IMR-90 (cell line): ENCODE measurements at regions not wholly inside any gene's neighbourhood (a gene's known extent, or its start where the extent isn't known, plus 50 kb on each side); places are given as distances from the start of the nearest gene placed in this dataset.

Source experiments
- ATAC-seq: fragments of 200-7000 bp; cut with Tn5 transposase; 2 replicates; pipeline ENCODE4 v1.9.1; 2020; ENCODE audit warnings: low read depth, mild to moderate bottlenecking, moderate library complexity
- BruUV-seq: library from RNA; stranded (reverse); fragments of 400-500 nt; replicated peaks from 2 replicates; lab custom pipeline; 2021; lab: Mats Ljungman, UMichigan
- CTCF ChIA-PET: fragments of 300-600 bp; formaldehyde crosslinking; extraction: SDS; loops from one replicate; lab custom pipeline; 2021; ENCODE audit warnings: antibody characterized with exemption; lab: Yijun Ruan, JAX
- POLR2A ChIA-PET: fragments of 300-600 bp; sonication (Branson Sonifier 250); formaldehyde crosslinking; loops from one replicate; lab custom pipeline; 2022; ENCODE audit warnings: antibody characterized with exemption; ENCODE audit not compliant: unreplicated experiment; lab: Charles Lee
- DNase-seq: peaks from one replicate; pipeline ENCODE4 v3.0.0; 2013
- H2AFZ ChIP-seq: replicated peaks from 2 replicates; pipeline ENCODE3; 2013; ENCODE audit warnings: low read length, mild to moderate bottlenecking; ENCODE audit not compliant: poor library complexity
- H2AK5ac ChIP-seq: 2 replicates; pipeline ENCODE4 v1.6.1; 2013; ENCODE audit warnings: low read depth, low read length, inconsistent platforms
- H2AK9ac ChIP-seq: replicated peaks from 2 replicates; pipeline ENCODE3; 2013; ENCODE audit warnings: mild to moderate bottlenecking, low read depth, low read length, moderate library complexity; ENCODE audit not compliant: poor library complexity
- H2BK120ac ChIP-seq: 2 replicates; pipeline ENCODE4 v1.6.1; 2013; ENCODE audit warnings: low read depth, low read length, inconsistent platforms
- H2BK15ac ChIP-seq: 3 replicates; pipeline ENCODE4 v1.6.1; 2013; ENCODE audit warnings: low read depth, low read length, inconsistent platforms
- H2BK20ac ChIP-seq: 2 replicates; pipeline ENCODE4 v1.6.1; 2013; ENCODE audit warnings: low read depth, mild to moderate bottlenecking, inconsistent platforms, low read length, moderate library complexity
- H2BK5ac ChIP-seq: 2 replicates; pipeline ENCODE4 v1.6.1; 2013; ENCODE audit warnings: mild to moderate bottlenecking, low read depth, low read length, inconsistent platforms; ENCODE audit not compliant: poor library complexity, severe bottlenecking
- H3K14ac ChIP-seq: replicated peaks from 2 replicates; pipeline ENCODE4 v1.6.1; 2013; ENCODE audit warnings: low read depth, low read length, inconsistent platforms
- H3K18ac ChIP-seq: 2 replicates; pipeline ENCODE4 v1.6.1; 2013; ENCODE audit warnings: low read depth, low read length, control low read depth
- H3K23ac ChIP-seq: 2 replicates; pipeline ENCODE4 v1.6.1; 2013; ENCODE audit warnings: low read depth, low read length, inconsistent platforms
- H3K27ac ChIP-seq: 2 replicates; pipeline ENCODE4 v1.5.1; 2013; ENCODE audit warnings: mild to moderate bottlenecking, control low read depth, low read length; ENCODE audit not compliant: insufficient read depth
- H3K27me3 ChIP-seq: 2 replicates; pipeline ENCODE4 v1.6.1; 2013; ENCODE audit warnings: low read length; ENCODE audit not compliant: control insufficient read depth, insufficient read depth
- H3K36me3 ChIP-seq: 2 replicates; pipeline ENCODE4 v1.6.1; 2013; ENCODE audit warnings: low read length, mixed read lengths; ENCODE audit not compliant: control insufficient read depth, insufficient read depth
- H3K4ac ChIP-seq: 2 replicates; pipeline ENCODE4 v1.6.1; 2013; ENCODE audit warnings: low read depth, low read length, inconsistent platforms
- H3K4me1 ChIP-seq: 2 replicates; pipeline ENCODE4 v1.6.1; 2013; ENCODE audit warnings: low read length, mixed read lengths; ENCODE audit not compliant: control insufficient read depth, insufficient read depth
- H3K4me2 ChIP-seq: 2 replicates; pipeline ENCODE4 v1.6.1; 2013; ENCODE audit warnings: low read depth, mild to moderate bottlenecking, control low read depth, low read length, moderate library complexity
- H3K4me3 ChIP-seq: 2 replicates; pipeline ENCODE4 v1.5.1; 2013; ENCODE audit warnings: low read depth, mild to moderate bottlenecking, control low read depth, low read length, moderate library complexity; ENCODE audit not compliant: insufficient read depth
- H3K56ac ChIP-seq: 2 replicates; pipeline ENCODE4 v1.6.1; 2013; ENCODE audit warnings: low read length, inconsistent platforms; ENCODE audit not compliant: insufficient read depth; ENCODE audit errors: extremely low read depth
- H3K79me1 ChIP-seq, 2 experiments: 2 replicates each; pipeline ENCODE4 v1.6.1; 2013; ENCODE audit warnings: low read length in 2 of 2, inconsistent platforms in 1 of 2, low read depth in 1 of 2
- H3K9ac ChIP-seq: 2 replicates; pipeline ENCODE4 v1.6.1; 2013; ENCODE audit warnings: low read depth, low read length, control low read depth
- H3K9me1 ChIP-seq: 2 replicates; pipeline ENCODE4 v1.6.1; 2013; ENCODE audit warnings: low read length, inconsistent platforms; ENCODE audit not compliant: insufficient read depth
- H3K9me3 ChIP-seq: 2 replicates; pipeline ENCODE4 v1.6.1; 2013; ENCODE audit warnings: low read length; ENCODE audit not compliant: control insufficient read depth, insufficient read depth
- H4K20me1 ChIP-seq: 2 replicates; pipeline ENCODE4 v1.6.1; 2013; ENCODE audit warnings: low read length, inconsistent platforms; ENCODE audit not compliant: insufficient read depth
- H4K5ac ChIP-seq: 2 replicates; pipeline ENCODE4 v1.6.1; 2013; ENCODE audit warnings: mild to moderate bottlenecking, low read depth, low read length, control low read depth
- H4K8ac ChIP-seq, 2 experiments: 2 replicates each; pipeline ENCODE4 v1.6.1; 2013; ENCODE audit warnings: low read depth in 2 of 2, low read length in 2 of 2, control low read depth in 1 of 2, inconsistent platforms in 1 of 2
- H4K91ac ChIP-seq: 2 replicates; pipeline ENCODE4 v1.6.1; 2013; ENCODE audit warnings: low read depth, low read length, inconsistent platforms; ENCODE audit not compliant: insufficient read depth
- CTCF ChIP-seq: conservative IDR thresholded peaks from 2 replicates; pipeline ENCODE4 v1.5.1; 2012; ENCODE audit warnings: mild to moderate bottlenecking, low read depth, low read length, improper control_type of control experiment
- ELK1 ChIP-seq: fragments of 150-350 bp; IDR thresholded peaks from 2 replicates; pipeline ENCODE4 v1.6.1; 2016; ENCODE audit warnings: low read depth, mild to moderate bottlenecking, low read length, moderate library complexity, borderline replicate concordance
- FOS ChIP-seq: fragments of 150-350 bp; IDR thresholded peaks from 2 replicates; pipeline ENCODE4 v1.6.1; 2016; ENCODE audit warnings: low read depth, low read length
- MAZ ChIP-seq: IDR thresholded peaks from 2 replicates; pipeline ENCODE4 v1.6.1; 2012; ENCODE audit warnings: low read depth, mild to moderate bottlenecking, low read length, improper control_type of control experiment, moderate library complexity, borderline replicate concordance
- MXI1 ChIP-seq: IDR thresholded peaks from 2 replicates; pipeline ENCODE4 v1.6.1; 2012; ENCODE audit warnings: low read depth, mild to moderate bottlenecking, low read length, moderate library complexity, borderline replicate concordance
- NFE2L2 ChIP-seq: fragments of 150-350 bp; IDR thresholded peaks from 2 replicates; pipeline ENCODE4 v1.6.1; 2016; ENCODE audit warnings: low read depth, mild to moderate bottlenecking, low read length
- POLR2A ChIP-seq: IDR thresholded peaks from 2 replicates; pipeline ENCODE4 v1.6.1; 2012; ENCODE audit warnings: mild to moderate bottlenecking, low read depth, low read length
- RAD21 ChIP-seq: IDR thresholded peaks from 2 replicates; pipeline ENCODE4 v1.6.1; 2012; ENCODE audit warnings: low read length, improper control_type of control experiment
- SMC3 ChIP-seq: fragments of 150-350 bp; IDR thresholded peaks from 2 replicates; pipeline ENCODE4 v1.6.1; 2016; ENCODE audit warnings: low read depth, mild to moderate bottlenecking, antibody characterized with exemption, low read length, moderate library complexity
- USF2 ChIP-seq: fragments of 150-350 bp; IDR thresholded peaks from 2 replicates; pipeline ENCODE4 v1.6.1; 2017; ENCODE audit warnings: mild to moderate bottlenecking, antibody characterized with exemption, low read length, low read depth
- WGBS, 2 experiments: methylation state at CpG; one replicate each; pipeline versions ENCODE4 v1.1.5 to v1.1.7; 2013; ENCODE audit warnings: missing lambda C conversion rate in 2 of 2; ENCODE audit not compliant: insufficient read length in 1 of 2; ENCODE audit errors: extremely low coverage in 2 of 2; 5-methylcytosine and 5-hydroxymethylcytosine counted together
- dilution Hi-C: fragments of 300-500 bp; cut with HindIII; formaldehyde crosslinking; loops from one replicate; pipeline ENCODE4 v1.14.3; 2018; ENCODE audit warnings: low sequenced_read_pairs; ENCODE audit not compliant: unreplicated experiment
- in situ Hi-C: fragments of 300-500 bp; cut with MboI; formaldehyde crosslinking; loops from 3 replicates; pipeline ENCODE4 v1.14.3; 2019; ENCODE audit warnings: low sequenced_read_pairs, inconsistent platforms, mixed read lengths
- intact Hi-C: fragments of 100-400 bp; cut with micrococcal nuclease; formaldehyde crosslinking; loops from 2 replicates; pipeline ENCODE4 v1.10.0; 2022

- H3K79me1 ChIP-seq, result no peaks in the 10 kb centered on the region
- H4K8ac ChIP-seq, result no peak overlapping the region
- H3K9me1 ChIP-seq, result no peaks in the 10 kb centered on the region
- H3K4ac ChIP-seq, result no peak overlapping the region
- CTCF ChIA-PET, result no interaction called here
- no peaks in the 10 kb centered on the region for H3K36me3 ChIP-seq
- ATAC-seq (no peak), DNase-seq (no peak)
- no peak overlapping the region for H3K27ac ChIP-seq
- H2AFZ ChIP-seq, result no peak overlapping the region
- H2BK5ac ChIP-seq, result no peak overlapping the region
- no peaks in the 10 kb centered on the region for H3K9me3 ChIP-seq
- no peak overlapping the region for H2BK15ac ChIP-seq
- POLR2A ChIA-PET, result no interaction called here
- no peak overlapping the region for H2BK120ac ChIP-seq
- no peak overlapping the region for H3K23ac ChIP-seq
- H4K91ac ChIP-seq, result no peak overlapping the region
- no peaks in the 10 kb centered on the region for H3K27me3 ChIP-seq
- in situ Hi-C loops, result no loop called here
- no peak overlapping the region for H2AK9ac ChIP-seq
- no peaks in the 10 kb centered on the region for H4K20me1 ChIP-seq
- H2BK20ac ChIP-seq, result no peak overlapping the region
- no peak overlapping the region for H3K4me3 ChIP-seq
- H3K4me1 ChIP-seq, result no peaks in the 10 kb centered on the region
- H3K4me2 ChIP-seq, result no peak overlapping the region
- H3K18ac ChIP-seq, result no peak overlapping the region
- dilution Hi-C loops, result no loop called here
- no peak overlapping the region for H3K14ac ChIP-seq
- H2AK5ac ChIP-seq, result no peak overlapping the region
- H3K9ac ChIP-seq, result no peak overlapping the region
- BruUV-seq, result no TSS peak
- no peak overlapping the region for H4K5ac ChIP-seq
- no peak overlapping the region for H3K56ac ChIP-seq
- 41% methylated on average over 2 of the region's 2 CpGs; no CpG with 5 or more reads in 1 of the 2 experiments for WGBS, 2 experiments
- intact Hi-C loops, result no loop called here
- TF ChIP-seq POLR2A, result no peak
- TF ChIP-seq RAD21, result no peak
- TF ChIP-seq MAZ, result no peak
- no peak for TF ChIP-seq MXI1
- no peak for TF ChIP-seq FOS
- TF ChIP-seq CTCF, result no peak
- no peak for TF ChIP-seq NFE2L2
- no peak for TF ChIP-seq ELK1
- no peak for TF ChIP-seq USF2
- TF ChIP-seq SMC3, result no peak
Measured at GRCh38 chr1:37102656-37103382, 68.5 kb upstream of the GRIK3 start.
